WI38 (cell line): ENCODE measurements at regions not wholly inside any gene's neighbourhood (a gene's known extent, or its start where the extent isn't known, plus 50 kb on each side); places are given as distances from the start of the nearest gene placed in this dataset.

Experiments
- H3K4me3 ChIP-seq: 2 replicates; pipeline ENCODE4 v1.5.1; 2011; ENCODE audit warnings: low read depth, mild to moderate bottlenecking, control low read depth, low read length
- CTCF ChIP-seq: IDR thresholded peaks from 2 replicates; pipeline ENCODE4 v1.5.1; 2012; ENCODE audit warnings: low read depth, mild to moderate bottlenecking, control low read depth, low read length

DNA sequence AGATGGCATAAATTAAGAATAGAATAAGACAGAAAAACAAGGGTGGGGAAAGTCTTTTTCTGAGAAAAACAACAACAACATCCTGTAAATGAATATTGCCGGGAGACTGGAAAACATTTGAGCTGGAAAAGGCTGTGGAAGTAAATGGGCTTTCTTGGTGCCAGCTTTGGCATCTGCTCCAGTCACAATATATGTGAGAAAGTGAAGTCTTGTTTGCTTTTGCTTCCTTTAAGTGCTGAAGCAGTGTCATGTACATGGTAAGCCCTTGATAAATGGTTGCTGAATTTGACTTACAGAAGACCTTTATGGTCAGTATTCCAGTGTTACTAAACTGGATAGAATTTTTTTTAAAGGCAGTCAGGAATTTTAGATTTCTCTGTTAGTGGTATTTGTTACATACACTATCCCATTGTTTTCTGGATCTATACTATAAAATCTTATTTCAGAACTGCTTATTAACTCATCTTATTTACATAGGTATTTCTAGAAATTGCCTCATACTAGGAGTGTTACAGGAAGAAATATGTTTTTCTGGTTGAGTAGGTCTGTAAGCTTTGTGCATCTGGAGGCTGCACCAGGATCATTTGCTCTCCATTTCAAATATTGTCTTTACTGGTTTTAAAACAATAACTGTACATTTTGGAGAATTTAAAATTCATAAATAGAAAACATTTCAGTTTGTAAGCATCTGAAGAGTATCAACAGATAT, 201.7 kb upstream of the FOXP2 start:
- no peak for TF ChIP-seq CTCF
- no peak overlapping the region for H3K4me3 ChIP-seq

GRCh38 chr7:114209968-114210367, 204.6 kb upstream of the FOXP2 start:
- H3K4me3 ChIP-seq: no peak overlapping the region
- no peak for TF ChIP-seq CTCF

- H3K4me3 ChIP-seq: no peak overlapping the region
- TF ChIP-seq CTCF: no peak
Measured at GRCh38 chr7:114206688-114207087, 207.9 kb upstream of the FOXP2 start.

DNA sequence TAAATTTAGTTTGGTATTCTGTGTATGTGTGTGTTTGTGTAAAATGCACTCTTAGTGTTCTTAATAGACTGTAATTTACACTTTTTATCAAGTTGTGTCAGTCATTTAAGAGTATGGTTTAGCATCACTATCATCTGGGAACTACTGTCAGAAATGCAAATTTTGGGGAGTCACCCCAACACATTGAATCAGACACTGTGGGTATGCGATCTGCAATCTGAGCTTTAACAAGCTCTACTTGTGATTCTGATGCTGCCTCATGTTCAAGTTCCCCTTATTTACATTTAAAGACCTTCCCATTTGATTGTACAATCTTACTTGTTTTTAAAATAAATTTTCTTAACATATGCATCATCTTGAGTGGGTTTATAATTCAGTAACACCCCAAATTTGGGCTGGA, 218.1 kb upstream of the FOXP2 start:
- no peak for TF ChIP-seq CTCF
- H3K4me3 ChIP-seq: no peak overlapping the region

DNA sequence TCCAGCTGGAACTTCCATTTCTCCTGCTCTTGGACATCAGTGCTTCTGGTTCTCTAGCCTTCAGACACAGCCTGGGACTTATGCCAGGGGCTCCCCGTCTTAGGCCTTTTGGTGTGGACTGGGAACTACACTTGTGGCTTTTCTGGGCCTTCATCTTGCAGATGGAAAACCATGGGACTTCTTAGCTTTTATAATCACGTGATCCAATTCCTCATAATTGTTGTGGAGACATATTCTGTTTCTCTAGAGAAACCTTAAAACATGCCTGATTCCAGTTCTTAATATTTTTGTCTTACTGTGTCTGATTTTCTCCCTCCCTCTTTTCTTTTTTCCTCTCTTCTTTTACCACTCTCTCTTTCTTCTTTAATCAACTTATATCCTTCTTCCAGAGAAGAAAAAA, 224.2 kb upstream of the FOXP2 start:
- H3K4me3 ChIP-seq: no peak overlapping the region
- TF ChIP-seq CTCF: no peak

DNA sequence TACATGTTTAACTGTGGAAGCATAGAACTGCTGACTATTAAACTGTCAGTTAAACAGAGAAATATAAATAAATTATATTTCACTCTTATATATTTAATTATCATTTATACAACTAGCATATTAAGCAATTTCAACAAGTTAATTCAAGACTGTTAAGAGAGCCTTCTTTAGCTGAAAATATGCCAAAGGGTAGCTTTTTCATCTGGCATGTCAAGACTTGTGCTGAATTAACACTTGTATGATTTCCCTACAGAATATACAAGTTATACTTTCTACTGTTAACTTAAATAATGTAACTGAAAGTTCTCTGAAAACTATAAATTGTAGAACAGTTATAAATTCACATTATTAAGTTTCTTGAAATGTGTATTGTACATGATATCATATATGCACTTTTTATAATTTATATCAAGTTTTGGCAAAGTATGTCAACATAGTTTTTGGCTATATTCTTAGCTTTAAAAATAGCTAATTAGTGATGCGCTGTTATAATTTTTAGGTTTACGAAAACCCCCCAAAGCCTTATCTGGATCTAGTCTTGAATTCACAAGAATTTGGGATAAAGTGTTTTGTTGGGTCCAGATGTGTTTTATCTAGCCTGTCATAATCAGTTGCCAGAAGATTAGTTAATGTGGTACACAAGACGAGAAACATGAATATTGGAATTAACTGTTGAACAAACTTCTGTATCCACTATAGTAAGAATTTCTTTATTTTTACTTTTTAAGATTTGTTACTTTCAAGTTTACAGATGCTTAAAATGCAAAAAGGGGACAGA, 231.1 kb upstream of the FOXP2 start:
- TF ChIP-seq CTCF: no peak
- no peak overlapping the region for H3K4me3 ChIP-seq

DNA sequence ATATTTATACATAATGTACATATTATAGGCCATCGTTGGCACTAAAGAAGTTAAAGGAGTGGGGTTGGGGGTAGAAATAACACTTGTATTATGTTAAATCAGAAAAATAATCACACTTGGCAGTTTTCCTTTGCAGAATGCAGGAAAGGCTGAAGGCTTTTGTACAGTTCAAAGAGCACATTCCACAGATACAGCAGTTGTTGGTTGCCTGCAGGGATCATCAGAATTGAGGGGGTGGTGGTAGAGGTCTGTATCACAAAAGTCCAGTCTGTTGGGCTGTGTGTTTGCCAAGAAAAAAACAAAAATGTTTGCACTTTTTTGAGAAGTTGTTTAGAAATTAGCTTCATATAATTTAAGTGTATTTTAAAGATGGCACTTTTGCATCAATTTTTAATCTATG, 231.8 kb upstream of the FOXP2 start:
- no peak overlapping the region for H3K4me3 ChIP-seq
- no peak for TF ChIP-seq CTCF
